Vagina (tissue), 2 donors: ENCODE measurements at regions not wholly inside any gene's neighbourhood (a gene's known extent, or its start where the extent isn't known, plus 50 kb on each side); places are given as distances from the start of the nearest gene placed in this dataset.
"Not testable (repeated sequence)": the region's sequence is repeated elsewhere in the genome, so short reads cannot be mapped to it uniquely, and the experiment has no call there.

ENCODE experiments used
- DNase-seq, 2 donors: peaks; one replicate each; pipeline ENCODE4 v3.0.0-alpha.2; 2017; ENCODE audit errors: extremely low spot score in 2 of 2
- H3K27ac ChIP-seq: fragments of 200-600 bp; sonication (generic); one replicate; pipeline ENCODE4 v1.5.1; 2019
- H3K27me3 ChIP-seq: fragments of 200-600 bp; sonication (generic); one replicate; pipeline ENCODE4 v1.5.1; 2019
- H3K36me3 ChIP-seq, 2 donors: fragments of 200-600 bp; sonication (generic); one replicate each; pipeline ENCODE4 v1.5.1; 2017 to 2019
- H3K4me1 ChIP-seq: fragments of 200-600 bp; sonication (generic); one replicate; pipeline ENCODE4 v1.5.1; 2019
- H3K4me3 ChIP-seq, 2 donors: fragments of 200-600 bp; sonication (generic); 1 replicate in 1 of 2; 2 replicates in 1 of 2; pipeline ENCODE4 v1.5.1; 2016 to 2019
- H3K9me3 ChIP-seq: fragments of 200-600 bp; sonication (generic); one replicate; pipeline ENCODE4 v1.5.1; 2019
- POLR2A ChIP-seq, 2 donors: fragments of 450-650 bp; IDR thresholded peaks; one replicate each; pipeline ENCODE4 v1.6.1; 2017; ENCODE audit warnings: antibody characterized with exemption in 2 of 2, mild to moderate bottlenecking in 2 of 2, moderate library complexity in 2 of 2
- POLR2AphosphoS5 ChIP-seq, 2 donors: sonication (generic); formaldehyde crosslinking; IDR thresholded peaks; one replicate each; pipeline ENCODE4 v1.9.0; 2017; ENCODE audit warnings: antibody characterized with exemption in 2 of 2, mild to moderate bottlenecking in 2 of 2, low read depth in 1 of 2; ENCODE audit not compliant: insufficient read depth in 1 of 2
- intact Hi-C: fragments of 100-400 bp; cut with DNase I; formaldehyde crosslinking; loops from one replicate; pipeline ENCODE4 v1.15.1; 2023
- TF ChIP-seq, protein P1 (sequence below), 3 experiments: fragments of 450-650 bp in 2 of 3; fragments of 200-600 bp in 1 of 3; sonication (generic) in 1 of 3; IDR thresholded peaks; one replicate each; pipeline ENCODE4 v1.5.1; 2017 to 2019; ENCODE audit warnings: antibody characterized with exemption in 3 of 3, mild to moderate bottlenecking in 2 of 3, moderate library complexity in 2 of 3

DNA sequence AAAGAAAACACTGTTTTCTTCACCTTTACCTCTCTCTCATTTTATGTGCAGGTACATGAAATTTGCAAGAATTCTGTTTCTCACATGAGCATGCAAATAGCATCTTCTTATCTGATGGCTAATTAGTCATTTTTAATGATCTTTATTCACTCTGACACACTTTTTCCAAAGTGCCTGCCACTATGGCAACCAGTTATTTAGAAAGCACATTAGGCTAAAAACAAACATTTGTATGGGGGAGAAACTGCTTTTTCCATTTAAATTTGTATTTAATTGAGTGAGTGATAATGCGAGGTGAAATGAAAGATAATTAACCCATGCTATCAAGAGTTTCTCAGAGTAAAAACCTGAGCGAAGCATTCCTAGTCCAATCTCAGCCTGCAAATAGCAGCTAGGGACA, 365.0 kb downstream of the MAT2B start:
- Histone ChIP-seq H3K27me3 (no peaks in the 10 kb centered on the region), H3K4me1 (no peaks in the 10 kb centered on the region), H3K27ac (no peak overlapping the region), H3K4me3 (no peak overlapping the region), H3K36me3 (no peaks in the 10 kb centered on the region), H3K9me3 (no peaks in the 10 kb centered on the region)
- DNase-seq: no peak
- TF ChIP-seq, protein P1, sequence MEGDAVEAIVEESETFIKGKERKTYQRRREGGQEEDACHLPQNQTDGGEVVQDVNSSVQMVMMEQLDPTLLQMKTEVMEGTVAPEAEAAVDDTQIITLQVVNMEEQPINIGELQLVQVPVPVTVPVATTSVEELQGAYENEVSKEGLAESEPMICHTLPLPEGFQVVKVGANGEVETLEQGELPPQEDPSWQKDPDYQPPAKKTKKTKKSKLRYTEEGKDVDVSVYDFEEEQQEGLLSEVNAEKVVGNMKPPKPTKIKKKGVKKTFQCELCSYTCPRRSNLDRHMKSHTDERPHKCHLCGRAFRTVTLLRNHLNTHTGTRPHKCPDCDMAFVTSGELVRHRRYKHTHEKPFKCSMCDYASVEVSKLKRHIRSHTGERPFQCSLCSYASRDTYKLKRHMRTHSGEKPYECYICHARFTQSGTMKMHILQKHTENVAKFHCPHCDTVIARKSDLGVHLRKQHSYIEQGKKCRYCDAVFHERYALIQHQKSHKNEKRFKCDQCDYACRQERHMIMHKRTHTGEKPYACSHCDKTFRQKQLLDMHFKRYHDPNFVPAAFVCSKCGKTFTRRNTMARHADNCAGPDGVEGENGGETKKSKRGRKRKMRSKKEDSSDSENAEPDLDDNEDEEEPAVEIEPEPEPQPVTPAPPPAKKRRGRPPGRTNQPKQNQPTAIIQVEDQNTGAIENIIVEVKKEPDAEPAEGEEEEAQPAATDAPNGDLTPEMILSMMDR (IDR thresholded peaks at IDR 0.05): no peak
- TF ChIP-seq POLR2AphosphoS5 (IDR thresholded peaks at IDR 0.05; ENCODE audit: insufficient read depth in 1 of 2, low read depth in 1 of 2) (no peak), POLR2A (IDR thresholded peaks at IDR 0.05) (no peak)
- intact Hi-C loops: no loop called here

DNA sequence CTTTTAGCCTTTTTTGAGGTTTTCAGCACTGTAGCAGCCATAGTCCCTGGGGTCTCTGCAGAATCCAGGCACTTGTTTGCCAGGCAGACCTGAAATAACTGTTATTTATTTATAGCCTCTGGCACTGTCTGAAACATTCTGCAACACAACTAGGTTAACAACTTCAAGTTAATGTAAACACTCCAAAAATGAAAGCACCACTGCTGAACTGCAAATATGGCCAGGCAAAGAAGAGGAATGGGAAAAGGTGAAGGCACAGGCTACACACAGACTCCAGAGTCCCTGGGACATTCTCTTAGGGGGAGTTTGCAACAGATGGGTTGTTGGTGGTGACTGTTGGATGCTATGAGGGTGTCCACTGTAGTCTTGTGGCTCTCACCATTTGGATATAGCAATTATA, 369.0 kb downstream of the MAT2B start:
- Histone ChIP-seq H3K4me1 (no peaks in the 10 kb centered on the region), H3K4me3 (no peak overlapping the region), H3K27ac (no peak overlapping the region), H3K36me3 (no peaks in the 10 kb centered on the region), H3K27me3 (no peaks in the 10 kb centered on the region), H3K9me3 (no peaks in the 10 kb centered on the region)
- TF ChIP-seq POLR2A (IDR thresholded peaks at IDR 0.05): no peak
- TF ChIP-seq, protein P1 (IDR thresholded peaks at IDR 0.05): no peak
- no peak for TF ChIP-seq POLR2AphosphoS5 (IDR thresholded peaks at IDR 0.05; ENCODE audit: insufficient read depth in 1 of 2, low read depth in 1 of 2)
- no peak for DNase-seq
- intact Hi-C loops: no loop called here

DNA sequence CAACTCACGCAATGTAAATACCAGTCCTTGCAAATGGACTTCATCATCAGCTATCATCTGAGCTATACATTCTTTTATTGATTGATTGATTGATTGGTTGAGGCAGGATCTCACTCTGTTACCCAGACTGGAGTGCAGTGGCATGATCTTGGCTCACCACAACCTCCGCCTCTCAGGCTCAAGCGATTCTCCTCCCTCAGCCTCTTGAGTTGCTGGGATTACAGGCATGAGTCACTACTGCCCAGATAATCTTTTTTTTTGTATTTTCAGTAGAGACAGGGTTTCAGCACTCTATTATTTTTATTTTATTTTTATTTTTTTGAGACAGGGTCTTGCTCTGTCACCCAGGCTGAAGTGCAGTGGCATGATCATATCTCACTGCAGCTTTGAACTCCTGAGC, 369.5 kb downstream of the MAT2B start:
- DNase-seq, H3K4me1 ChIP-seq, H3K27ac ChIP-seq, H3K27me3 ChIP-seq, H3K4me3 ChIP-seq, intact Hi-C loops, H3K36me3 ChIP-seq, H3K9me3 ChIP-seq: not testable (repeated sequence)

DNA sequence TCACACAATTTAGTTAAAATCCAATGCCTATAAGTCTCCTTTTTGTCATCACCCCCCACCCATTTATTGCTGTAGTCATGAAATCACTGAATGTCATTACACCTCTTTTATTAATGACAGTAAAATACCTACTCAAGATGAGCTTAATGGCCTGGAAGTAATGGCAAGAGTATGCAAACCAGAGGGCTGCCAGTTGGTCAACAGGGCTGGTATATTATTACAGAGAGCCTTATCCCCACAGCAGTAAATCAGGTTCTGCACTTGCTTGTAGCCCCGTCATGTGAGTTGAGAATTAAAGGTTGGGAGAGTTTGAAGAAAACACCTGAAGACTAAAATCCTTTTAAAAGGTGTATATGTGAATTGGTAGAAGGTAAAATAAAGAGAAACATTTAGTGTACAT, 372.4 kb downstream of the MAT2B start:
- H3K27me3 ChIP-seq: no peaks in the 10 kb centered on the region
- no peak for DNase-seq
- H3K36me3 ChIP-seq: no peaks in the 10 kb centered on the region
- no peak overlapping the region for H3K4me3 ChIP-seq
- H3K27ac ChIP-seq: no peak overlapping the region
- intact Hi-C loops: no loop called here
- no peak for TF ChIP-seq POLR2AphosphoS5 (IDR thresholded peaks at IDR 0.05; ENCODE audit: insufficient read depth in 1 of 2, low read depth in 1 of 2)
- TF ChIP-seq POLR2A (IDR thresholded peaks at IDR 0.05): no peak
- TF ChIP-seq, protein P1 (IDR thresholded peaks at IDR 0.05): no peak
- no peaks in the 10 kb centered on the region for H3K4me1 ChIP-seq
- no peaks in the 10 kb centered on the region for H3K9me3 ChIP-seq

DNA sequence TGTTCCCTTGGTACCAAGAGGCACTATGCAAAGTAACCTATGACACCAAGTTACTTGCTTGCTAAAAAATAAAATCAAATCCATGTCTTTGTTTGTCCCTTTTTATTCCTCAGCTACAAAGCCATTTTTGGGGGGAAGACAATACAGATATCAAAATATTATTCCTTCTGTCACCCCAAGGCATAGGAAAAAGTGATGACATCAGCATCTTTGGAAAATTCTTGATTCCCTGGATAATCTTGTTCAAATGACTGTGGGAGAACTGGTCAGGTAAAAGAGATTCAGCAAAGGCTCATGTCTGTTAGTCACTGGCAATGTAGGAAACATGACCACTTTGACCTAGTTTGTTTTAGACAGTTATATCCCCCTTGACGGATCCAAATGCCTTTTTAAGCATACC, 373.1 kb downstream of the MAT2B start:
- no peaks in the 10 kb centered on the region for H3K27me3 ChIP-seq
- TF ChIP-seq, protein P1 (IDR thresholded peaks at IDR 0.05): no peak
- TF ChIP-seq POLR2A (IDR thresholded peaks at IDR 0.05) (no peak), POLR2AphosphoS5 (IDR thresholded peaks at IDR 0.05; ENCODE audit: insufficient read depth in 1 of 2, low read depth in 1 of 2) (no peak)
- intact Hi-C loops: no loop called here
- H3K36me3 ChIP-seq: no peaks in the 10 kb centered on the region
- H3K4me3 ChIP-seq: no peak overlapping the region
- H3K4me1 ChIP-seq: no peaks in the 10 kb centered on the region
- no peak for DNase-seq
- no peaks in the 10 kb centered on the region for H3K9me3 ChIP-seq
- no peak overlapping the region for H3K27ac ChIP-seq

DNA sequence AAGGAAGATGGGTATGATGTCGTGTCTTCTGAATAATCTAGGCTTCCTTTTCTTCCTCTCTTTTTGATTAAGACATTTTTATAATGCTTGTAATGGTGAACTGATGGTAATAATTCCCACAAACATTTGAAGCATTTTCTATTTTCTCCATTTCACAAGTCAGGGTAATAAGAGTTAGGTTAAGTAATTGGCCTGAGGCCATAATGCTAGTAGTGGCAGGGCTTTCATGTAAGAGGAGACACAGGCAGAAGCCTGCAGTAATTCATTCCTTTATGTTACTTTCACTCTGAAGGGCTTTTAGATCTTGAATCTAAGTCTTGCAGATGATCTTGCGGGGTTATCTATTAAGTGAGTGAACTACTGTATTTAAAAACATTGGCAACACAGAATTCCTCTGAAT, 374.9 kb downstream of the MAT2B start:
- TF ChIP-seq POLR2A (IDR thresholded peaks at IDR 0.05): no peak
- no peak for TF ChIP-seq POLR2AphosphoS5 (IDR thresholded peaks at IDR 0.05; ENCODE audit: insufficient read depth in 1 of 2, low read depth in 1 of 2)
- TF ChIP-seq, protein P1 (IDR thresholded peaks at IDR 0.05): no peak

More for the DNA sequence above, 374.9 kb downstream of the MAT2B start:
- intact Hi-C loops: no loop called here
- H3K36me3 ChIP-seq: no peaks in the 10 kb centered on the region
- no peaks in the 10 kb centered on the region for H3K4me1 ChIP-seq
- no peak overlapping the region for H3K4me3 ChIP-seq
- no peaks in the 10 kb centered on the region for H3K27me3 ChIP-seq
- no peaks in the 10 kb centered on the region for H3K9me3 ChIP-seq
- no peak for DNase-seq
- no peak overlapping the region for H3K27ac ChIP-seq
